ENCODE measurements at regions not wholly inside any gene's neighbourhood (a gene's known extent, or its start where the extent isn't known, plus 50 kb on each side); places are given as distances from the start of the nearest gene placed in this dataset.

DNA sequence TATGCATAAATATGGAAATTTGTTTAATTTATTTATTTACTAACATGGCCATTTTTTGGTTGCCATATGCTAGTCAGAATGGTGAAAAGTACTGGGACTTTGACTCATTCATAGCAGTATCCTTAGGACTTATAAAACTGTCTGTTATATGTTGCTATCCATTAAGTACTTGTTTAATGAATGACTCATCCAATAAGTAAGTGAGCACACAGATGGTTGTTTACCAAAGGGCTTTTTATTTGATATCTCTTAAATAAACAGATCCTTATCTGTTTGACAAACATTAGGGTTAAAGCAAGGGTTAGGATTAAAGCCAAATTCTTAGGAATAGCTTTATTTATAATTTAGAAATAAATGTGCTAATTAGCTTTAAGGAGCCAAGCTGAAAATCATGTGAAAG is 183.4 kb downstream of the FBXO4 start:
- TF ChIP-seq, protein P1, sequence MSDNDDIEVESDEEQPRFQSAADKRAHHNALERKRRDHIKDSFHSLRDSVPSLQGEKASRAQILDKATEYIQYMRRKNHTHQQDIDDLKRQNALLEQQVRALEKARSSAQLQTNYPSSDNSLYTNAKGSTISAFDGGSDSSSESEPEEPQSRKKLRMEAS (IDR thresholded peaks at IDR 0.05; ENCODE audit: insufficient read depth, insufficient read length), result no peak
- no peak for TF ChIP-seq JUN (IDR thresholded peaks at IDR 0.05; ENCODE audit: borderline replicate concordance, insufficient read depth, insufficient read length, low read depth)
- TF ChIP-seq, protein P2, sequence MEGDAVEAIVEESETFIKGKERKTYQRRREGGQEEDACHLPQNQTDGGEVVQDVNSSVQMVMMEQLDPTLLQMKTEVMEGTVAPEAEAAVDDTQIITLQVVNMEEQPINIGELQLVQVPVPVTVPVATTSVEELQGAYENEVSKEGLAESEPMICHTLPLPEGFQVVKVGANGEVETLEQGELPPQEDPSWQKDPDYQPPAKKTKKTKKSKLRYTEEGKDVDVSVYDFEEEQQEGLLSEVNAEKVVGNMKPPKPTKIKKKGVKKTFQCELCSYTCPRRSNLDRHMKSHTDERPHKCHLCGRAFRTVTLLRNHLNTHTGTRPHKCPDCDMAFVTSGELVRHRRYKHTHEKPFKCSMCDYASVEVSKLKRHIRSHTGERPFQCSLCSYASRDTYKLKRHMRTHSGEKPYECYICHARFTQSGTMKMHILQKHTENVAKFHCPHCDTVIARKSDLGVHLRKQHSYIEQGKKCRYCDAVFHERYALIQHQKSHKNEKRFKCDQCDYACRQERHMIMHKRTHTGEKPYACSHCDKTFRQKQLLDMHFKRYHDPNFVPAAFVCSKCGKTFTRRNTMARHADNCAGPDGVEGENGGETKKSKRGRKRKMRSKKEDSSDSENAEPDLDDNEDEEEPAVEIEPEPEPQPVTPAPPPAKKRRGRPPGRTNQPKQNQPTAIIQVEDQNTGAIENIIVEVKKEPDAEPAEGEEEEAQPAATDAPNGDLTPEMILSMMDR (IDR thresholded peaks at IDR 0.05; ENCODE audit: extremely low read depth in 1 of 2, insufficient read depth in 1 of 2, low read depth in 1 of 2, low read length in 2 of 2), result no peak
- no peak for TF ChIP-seq POLR2A (IDR thresholded peaks at IDR 0.05; ENCODE audit: low read depth, low read length)
- no peak for TF ChIP-seq EZH2 (IDR thresholded peaks at IDR 0.05; ENCODE audit: borderline replicate concordance, low read depth, low read length, severe bottlenecking)

Measured in endothelial cell of umbilical vein (primary cell).